Aorta (tissue), 5 donors: ENCODE measurements at regions not wholly inside any gene's neighbourhood (a gene's known extent, or its start where the extent isn't known, plus 50 kb on each side); places are given as distances from the start of the nearest gene placed in this dataset.

ENCODE experiments used
- ATAC-seq: fragments of 200-7000 bp; cut with Tn5 transposase; one replicate; pipeline ENCODE4 v1.9.1; 2022; ENCODE audit warnings: moderate library complexity; ENCODE audit not compliant: low FRiP score
- DNase-seq, 2 donors: peaks; one replicate each; pipeline ENCODE4 v3.0.0-alpha.2; 2020
- H3K27ac ChIP-seq, 2 donors: one replicate each; pipeline ENCODE4 v1.5.1; 2013; ENCODE audit warnings: low read length in 2 of 2, mild to moderate bottlenecking in 2 of 2, moderate library complexity in 2 of 2, control low read depth in 1 of 2, inconsistent platforms in 1 of 2, low read depth in 1 of 2
- H3K27me3 ChIP-seq, 2 donors: one replicate each; pipeline ENCODE4 v1.6.1; 2013; ENCODE audit warnings: control low read depth in 1 of 2, low read length in 1 of 2, mild to moderate bottlenecking in 1 of 2, moderate library complexity in 1 of 2; ENCODE audit not compliant: insufficient read depth in 2 of 2, control insufficient read depth in 1 of 2
- H3K36me3 ChIP-seq, 2 donors: one replicate each; pipeline ENCODE4 v1.6.1; 2013; ENCODE audit warnings: control low read depth in 1 of 2, low read length in 1 of 2, mild to moderate bottlenecking in 1 of 2; ENCODE audit not compliant: insufficient read depth in 2 of 2, control insufficient read depth in 1 of 2
- H3K4me1 ChIP-seq, 2 donors: one replicate each; pipeline ENCODE4 v1.6.1; 2013; ENCODE audit warnings: low read length in 2 of 2, control low read depth in 1 of 2, mild to moderate bottlenecking in 1 of 2, moderate library complexity in 1 of 2; ENCODE audit not compliant: insufficient read depth in 2 of 2, control insufficient read depth in 1 of 2
- H3K4me3 ChIP-seq, 2 donors: one replicate each; pipeline ENCODE4 v1.5.1; 2013; ENCODE audit warnings: low read length in 2 of 2, control low read depth in 1 of 2, mild to moderate bottlenecking in 1 of 2
- H3K9me3 ChIP-seq: one replicate; pipeline ENCODE4 v1.6.1; 2013; ENCODE audit warnings: mild to moderate bottlenecking, low read length; ENCODE audit not compliant: control insufficient read depth
- WGBS, 2 donors: extraction: QIAGEN DNeasy Blood & Tissue Kit; methylation state at CpG; one replicate each; pipeline ENCODE4 v1.1.7; 2013; 5-methylcytosine and 5-hydroxymethylcytosine counted together
- intact Hi-C, 2 donors: fragments of 100-400 bp; cut with DNase I; formaldehyde crosslinking; loops; one replicate each; pipeline versions ENCODE4 v1.14.2 to v1.15.0; 2022
- donor health status: healthy with polysubstance abuse.
- donor health status: Bipolar disorder and iron deficiency.
- donor health status: DM: no; HTN: no; CAD: no.
- donor health status: DM: no; HTN: no; CAD: no.
- donor health status: DM: yes; HTN: yes; CAD: no.

DNA sequence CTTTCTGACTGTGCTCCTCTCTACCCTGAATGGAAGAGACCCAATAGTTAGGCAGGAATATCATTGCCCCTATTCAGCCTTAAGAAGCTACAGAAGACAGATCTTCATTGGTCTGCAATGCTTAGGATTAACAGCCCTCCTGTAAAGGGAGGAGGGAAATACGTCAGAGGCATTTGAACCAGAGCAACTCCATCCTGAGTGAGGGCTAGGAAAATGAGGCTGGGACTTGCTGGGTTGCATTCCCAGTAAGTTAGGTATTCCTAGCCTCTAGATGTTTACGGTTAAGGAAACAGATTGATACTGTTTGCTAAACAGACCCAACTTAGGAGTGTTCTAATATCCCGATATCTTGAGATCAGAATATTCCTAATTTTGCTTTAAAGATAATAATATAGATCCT, 63.5 kb downstream of the PCDH18 start:
- no peak overlapping the region for H3K27ac ChIP-seq
- intact Hi-C loops: no loop called here
- DNase-seq (no peak), ATAC-seq (no peak)
- H3K4me3 ChIP-seq: no peak overlapping the region
- no peaks in the 10 kb centered on the region for H3K9me3 ChIP-seq
- H3K36me3 ChIP-seq: no peaks in the 10 kb centered on the region
- no peaks in the 10 kb centered on the region for H3K27me3 ChIP-seq
- no peaks in the 10 kb centered on the region for H3K4me1 ChIP-seq
- 83 to 92% methylated on average over 3 of the region's 3 CpGs for WGBS, 2 donors

- H3K27me3 ChIP-seq: no peaks in the 10 kb centered on the region
- H3K9me3 ChIP-seq: no peaks in the 10 kb centered on the region
- H3K4me1 ChIP-seq: no peaks in the 10 kb centered on the region
- DNase-seq: no peak
- H3K36me3 ChIP-seq: no peaks in the 10 kb centered on the region
- no peak overlapping the region for H3K4me3 ChIP-seq
- intact Hi-C loops: no loop called here
- H3K27ac ChIP-seq: no peak overlapping the region
- no peak for ATAC-seq
These were observed 64.8 kb downstream of the PCDH18 start for GRCh38 chr4:137467537-137467936.

- no peaks in the 10 kb centered on the region for H3K36me3 ChIP-seq
- H3K4me1 ChIP-seq: no peaks in the 10 kb centered on the region
- H3K27me3 ChIP-seq: no peaks in the 10 kb centered on the region
- H3K9me3 ChIP-seq: no peaks in the 10 kb centered on the region
- H3K4me3 ChIP-seq: no peak overlapping the region
- no peak overlapping the region for H3K27ac ChIP-seq
- ATAC-seq (no peak), DNase-seq (no peak)
- whole genome bisulfite sequencing, 2 donors: 95 to 98% methylated on average over 1 of the region's 1 CpG
- intact Hi-C loops: no loop called here
These were observed 68.8 kb downstream of the PCDH18 start for GRCh38 chr4:137463377-137464003.

DNA sequence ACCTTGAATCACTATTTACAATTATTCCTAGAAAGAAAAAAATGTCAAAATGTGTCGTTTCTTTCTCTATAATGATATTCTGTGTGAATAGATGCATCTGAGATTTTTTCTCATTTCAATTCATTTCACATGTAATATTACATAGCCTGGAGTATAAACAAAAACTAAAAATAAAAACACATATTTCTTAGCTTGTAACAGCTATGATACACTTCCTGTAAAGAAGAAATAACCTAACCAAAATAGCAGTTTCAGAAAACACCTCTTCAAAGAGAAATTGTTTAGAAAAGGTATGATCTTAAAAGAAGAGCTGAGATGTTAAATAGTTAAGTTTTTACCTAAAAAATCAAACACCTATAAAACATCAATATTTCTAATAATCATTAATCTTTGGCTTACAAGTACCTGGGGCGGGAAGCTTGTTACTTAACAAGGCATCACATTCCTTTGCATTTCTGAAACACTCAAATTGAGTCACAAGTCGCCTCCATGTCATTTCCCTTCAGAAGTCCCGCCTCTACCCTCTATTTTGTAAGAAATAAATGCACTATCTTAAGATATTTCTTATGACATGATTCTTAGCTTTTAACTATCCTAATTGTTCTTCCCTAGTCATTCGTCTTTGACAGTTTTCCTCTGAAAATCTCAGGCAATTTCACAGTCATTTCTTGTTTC, 76.5 kb downstream of the PCDH18 start:
- Histone ChIP-seq H3K4me1 (no peaks in the 10 kb centered on the region), H3K9me3 (no peaks in the 10 kb centered on the region), H3K27ac (no peak overlapping the region), H3K4me3 (no peak overlapping the region), H3K27me3 (no peaks in the 10 kb centered on the region), H3K36me3 (no peaks in the 10 kb centered on the region)
- no peak for ATAC-seq
- no peak for DNase-seq
- 84 to 86% methylated on average over 5 of the region's 5 CpGs for WGBS, 2 donors
- intact Hi-C loops: no loop called here

DNA sequence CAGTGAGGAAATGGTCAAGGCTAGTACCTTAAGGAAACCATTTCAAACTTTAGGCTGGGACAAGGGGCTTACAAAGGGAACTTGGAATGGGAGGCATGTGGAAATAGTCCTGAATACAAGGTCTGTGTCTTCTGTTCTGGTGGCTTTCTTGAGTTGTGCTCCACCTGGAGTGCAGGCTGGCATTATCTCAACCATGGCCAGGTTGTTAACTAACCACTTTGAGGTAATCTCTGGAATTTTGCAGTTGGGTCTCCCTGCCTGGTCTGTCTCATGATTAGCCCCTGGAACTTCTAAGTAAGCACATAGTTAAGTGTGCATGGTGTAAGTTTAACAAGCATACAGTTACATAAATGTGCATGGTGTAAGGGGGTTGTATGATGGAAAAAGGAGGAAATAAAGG, 77.5 kb downstream of the PCDH18 start:
- no peaks in the 10 kb centered on the region for H3K36me3 ChIP-seq
- no peak for DNase-seq
- no peaks in the 10 kb centered on the region for H3K9me3 ChIP-seq
- no peak for ATAC-seq
- intact Hi-C loops: no loop called here
- H3K4me3 ChIP-seq: no peak overlapping the region
- H3K27ac ChIP-seq: no peak overlapping the region
- H3K4me1 ChIP-seq: no peaks in the 10 kb centered on the region
- no peaks in the 10 kb centered on the region for H3K27me3 ChIP-seq

- no peak for ATAC-seq
- intact Hi-C loops: no loop called here
- Histone ChIP-seq H3K27ac (no peak overlapping the region), H3K4me1 (no peaks in the 10 kb centered on the region), H3K9me3 (no peaks in the 10 kb centered on the region), H3K4me3 (no peak overlapping the region), H3K36me3 (no peaks in the 10 kb centered on the region), H3K27me3 (no peaks in the 10 kb centered on the region)
- 98 to 100% methylated on average over 1 of the region's 1 CpG for WGBS, 2 donors
- no peak for DNase-seq
These were observed 79.5 kb downstream of the PCDH18 start for GRCh38 chr4:137452799-137453198.

GRCh38 chr4:137451172-137451825, 81.0 kb downstream of the PCDH18 start:
- Histone ChIP-seq H3K36me3 (no peaks in the 10 kb centered on the region), H3K9me3 (no peaks in the 10 kb centered on the region), H3K4me1 (no peaks in the 10 kb centered on the region), H3K4me3 (no peak overlapping the region), H3K27ac (no peak overlapping the region), H3K27me3 (no peaks in the 10 kb centered on the region)
- 38 to 39% methylated on average over 3 of the region's 3 CpGs for WGBS, 2 donors
- intact Hi-C loops: no loop called here
- no peak for ATAC-seq
- no peak for DNase-seq

- DNase-seq (no peak), ATAC-seq (no peak)
- no peaks in the 10 kb centered on the region for H3K27me3 ChIP-seq
- no peak overlapping the region for H3K27ac ChIP-seq
- H3K36me3 ChIP-seq: no peaks in the 10 kb centered on the region
- H3K4me1 ChIP-seq: no peaks in the 10 kb centered on the region
- intact Hi-C loops: no loop called here
- H3K9me3 ChIP-seq: no peaks in the 10 kb centered on the region
- WGBS, 2 donors: 87 to 95% methylated on average over 1 of the region's 1 CpG
- H3K4me3 ChIP-seq: no peak overlapping the region
These were observed 83.9 kb downstream of the PCDH18 start for GRCh38 chr4:137448402-137448801.

DNA sequence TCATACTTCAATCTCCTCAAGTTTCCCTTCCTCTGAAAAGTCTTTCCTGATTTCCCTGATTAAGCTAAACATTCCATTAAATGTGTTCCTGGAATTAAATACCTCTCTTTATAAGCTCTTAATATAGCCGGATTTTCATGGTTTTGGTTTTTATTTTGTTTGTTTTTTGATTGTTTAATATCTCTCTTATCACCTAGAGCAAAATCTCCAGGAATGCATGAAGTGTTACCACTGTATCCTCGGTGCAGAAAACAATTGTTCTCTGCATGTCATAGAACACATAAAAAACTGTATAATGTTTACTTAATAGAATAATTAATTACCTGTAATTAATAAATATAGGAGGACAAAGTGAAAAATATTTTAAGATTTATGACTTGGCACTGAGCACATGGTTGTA, 86.2 kb downstream of the PCDH18 start:
- no peak for ATAC-seq

More for the DNA sequence above, 86.2 kb downstream of the PCDH18 start:
- Histone ChIP-seq H3K36me3 (no peaks in the 10 kb centered on the region), H3K9me3 (no peaks in the 10 kb centered on the region), H3K27me3 (no peaks in the 10 kb centered on the region), H3K4me3 (no peak overlapping the region), H3K4me1 (no peaks in the 10 kb centered on the region), H3K27ac (no peak overlapping the region)
- intact Hi-C loops: no loop called here
- WGBS, 2 donors: 45 to 49% methylated on average over 2 of the region's 2 CpGs
- no peak for DNase-seq
